Activated CD8-positive, alpha-beta T cell treated with anti-CD3 and anti-CD28 coated beads for 36 hours (primary cell): ENCODE measurements at regions not wholly inside any gene's neighbourhood (a gene's known extent, or its start where the extent isn't known, plus 50 kb on each side); places are given as distances from the start of the nearest gene placed in this dataset.

Experiments
- ATAC-seq: fragments of 200-7000 bp; cut with Tn5 transposase; one replicate; pipeline ENCODE4 v1.10.0; 2021; ENCODE audit warnings: mild to moderate bottlenecking, moderate library complexity
- CTCF ChIA-PET: fragments of 350-600 bp; sonication (Branson Sonifier 250); formaldehyde crosslinking; loops from one replicate; lab custom pipeline; 2021; ENCODE audit warnings: antibody characterized with exemption; lab: Charles Lee
- POLR2A ChIA-PET: fragments of 350-600 bp; sonication (Branson Sonifier 250); formaldehyde crosslinking; loops from one replicate; lab custom pipeline; 2021; ENCODE audit warnings: antibody characterized with exemption; lab: Charles Lee
- DNase-seq: peaks from one replicate; pipeline ENCODE4 v3.0.0-alpha.2; 2020
- H3K27ac Mint-ChIP-seq: one replicate; pipeline ENCODE4 v1.8.0; 2021; ENCODE audit warnings: mild to moderate bottlenecking, mixed read lengths
- H3K27me3 Mint-ChIP-seq: one replicate; pipeline ENCODE4 v1.8.0; 2021; ENCODE audit warnings: mixed read lengths
- H3K36me3 Mint-ChIP-seq: one replicate; pipeline ENCODE4 v1.8.0; 2021; ENCODE audit warnings: low read depth, mixed read lengths
- H3K4me1 Mint-ChIP-seq: one replicate; pipeline ENCODE4 v1.8.0; 2021; ENCODE audit warnings: low read depth, mixed read lengths
- H3K4me3 Mint-ChIP-seq: one replicate; pipeline ENCODE4 v1.8.0; 2021; ENCODE audit warnings: mild to moderate bottlenecking, moderate library complexity, mixed read lengths
- H3K9me3 Mint-ChIP-seq: one replicate; pipeline ENCODE4 v1.8.0; 2021; ENCODE audit warnings: mixed read lengths
- CTCF ChIP-seq: fragments of 200-600 bp; IDR thresholded peaks from one replicate; pipeline ENCODE4 v1.8.0; 2022; ENCODE audit warnings: antibody characterized with exemption, mild to moderate bottlenecking
- intact Hi-C: fragments of 100-400 bp; cut with micrococcal nuclease; formaldehyde crosslinking; loops from one replicate; pipeline ENCODE4 v1.10.0; 2022

GRCh38 chr7:13014011-13014410, 326.6 kb downstream of the ARL4A start:
- Mint-ChIP-seq H3K27me3 (peaks cover 2% of the 10 kb centered on the region), H3K27ac (no peak overlapping the region), H3K36me3 (no peaks in the 10 kb centered on the region), H3K9me3 (peaks cover 2% of the 10 kb centered on the region), H3K4me1 (no peaks in the 10 kb centered on the region), H3K4me3 (no peak overlapping the region)
- no peak for ATAC-seq
- TF ChIP-seq CTCF, result no peak
- intact Hi-C loops, result no loop called here
- POLR2A ChIA-PET, result no interaction called here
- CTCF ChIA-PET, result no interaction called here
- no peak for DNase-seq

- Mint-ChIP-seq H3K27me3 (peaks cover 2% of the 10 kb centered on the region), H3K4me3 (no peak overlapping the region), H3K27ac (no peak overlapping the region), H3K9me3 (peaks cover 2% of the 10 kb centered on the region), H3K36me3 (no peaks in the 10 kb centered on the region), H3K4me1 (no peaks in the 10 kb centered on the region)
- POLR2A ChIA-PET, result no interaction called here
- CTCF ChIA-PET, result no interaction called here
- ATAC-seq (no peak), DNase-seq (no peak)
- no peak for TF ChIP-seq CTCF
- intact Hi-C loops, result no loop called here
Observed at GRCh38 chr7:13016036-13016581, 328.7 kb downstream of the ARL4A start.

GRCh38 chr7:13016592-13017332, 329.3 kb downstream of the ARL4A start:
- ATAC-seq (no peak), DNase-seq (no peak)
- Mint-ChIP-seq H3K27ac (no peak overlapping the region), H3K9me3 (no peaks in the 10 kb centered on the region), H3K4me3 (no peak overlapping the region), H3K4me1 (no peaks in the 10 kb centered on the region), H3K36me3 (no peaks in the 10 kb centered on the region), H3K27me3 (no peaks in the 10 kb centered on the region)
- CTCF ChIA-PET, result no interaction called here
- no peak for TF ChIP-seq CTCF
- intact Hi-C loops, result no loop called here
- POLR2A ChIA-PET, result no interaction called here

GRCh38 chr7:13017333-13017857, 330.0 kb downstream of the ARL4A start:
- ChIA-PET CTCF (no interaction called here), POLR2A (no interaction called here)
- ATAC-seq, result no peak
- Mint-ChIP-seq H3K27me3 (no peaks in the 10 kb centered on the region), H3K4me1 (no peaks in the 10 kb centered on the region), H3K9me3 (no peaks in the 10 kb centered on the region), H3K27ac (no peak overlapping the region), H3K36me3 (no peaks in the 10 kb centered on the region), H3K4me3 (no peak overlapping the region)
- no peak for DNase-seq
- no peak for TF ChIP-seq CTCF
- intact Hi-C loops, result no loop called here

- CTCF ChIA-PET, result no interaction called here
- ATAC-seq (no peak), DNase-seq (no peak)
- no peak for TF ChIP-seq CTCF
- H3K4me1 Mint-ChIP-seq, result no peaks in the 10 kb centered on the region
- no peak overlapping the region for H3K27ac Mint-ChIP-seq
- no peaks in the 10 kb centered on the region for H3K36me3 Mint-ChIP-seq
- H3K4me3 Mint-ChIP-seq, result no peak overlapping the region
- no peaks in the 10 kb centered on the region for H3K27me3 Mint-ChIP-seq
- H3K9me3 Mint-ChIP-seq, result no peaks in the 10 kb centered on the region
- POLR2A ChIA-PET, result no interaction called here
- intact Hi-C loops, result no loop called here
Observed at GRCh38 chr7:13017881-13018280, 330.4 kb downstream of the ARL4A start.
